ENCODE measurements at regions not wholly inside any gene's neighbourhood (a gene's known extent, or its start where the extent isn't known, plus 50 kb on each side); places are given as distances from the start of the nearest gene placed in this dataset.
"Not testable (repeated sequence)": the region's sequence is repeated elsewhere in the genome, so short reads cannot be mapped to it uniquely, and the experiment has no call there.

- DNase-seq, result no peak
Measured at GRCh38 chr4:181121733-181122132, 1121.5 kb upstream of the TENM3 start.

- DNase-seq, result no peak
Measured at GRCh38 chr4:181127171-181127570, 1116.0 kb upstream of the TENM3 start.

GRCh38 chr4:181130317-181130716, 1112.9 kb upstream of the TENM3 start:
- DNase-seq, result not testable (repeated sequence)

- no peak for DNase-seq
Measured at GRCh38 chr4:181137351-181137750, 1105.9 kb upstream of the TENM3 start.

GRCh38 chr4:181138116-181138515, 1105.1 kb upstream of the TENM3 start:
- DNase-seq, result no peak

- no peak for DNase-seq
Measured at GRCh38 chr4:181140037-181140603, 1103.1 kb upstream of the TENM3 start.

GRCh38 chr4:181143250-181143854, 1099.8 kb upstream of the TENM3 start:
- DNase-seq, result peak; percentile 48

GRCh38 chr4:181146051-181146450, 1097.2 kb upstream of the TENM3 start:
- no peak for DNase-seq

GRCh38 chr4:181147416-181147951, 1095.7 kb upstream of the TENM3 start:
- no peak for DNase-seq

GRCh38 chr4:181148470-181148869, 1094.7 kb upstream of the TENM3 start:
- no peak for DNase-seq

- no peak for DNase-seq
Measured at GRCh38 chr4:181150191-181150590, 1093.0 kb upstream of the TENM3 start.

- no peak for DNase-seq
Measured at GRCh38 chr4:181151856-181152255, 1091.3 kb upstream of the TENM3 start.

GRCh38 chr4:181157647-181158046, 1085.6 kb upstream of the TENM3 start:
- no peak for DNase-seq

- no peak for DNase-seq
Measured at GRCh38 chr4:181158971-181159370, 1084.2 kb upstream of the TENM3 start.

- DNase-seq, result no peak
Measured at GRCh38 chr4:181161669-181162068, 1081.5 kb upstream of the TENM3 start.

- no peak for DNase-seq
Measured at GRCh38 chr4:181162266-181162665, 1080.9 kb upstream of the TENM3 start.

- DNase-seq, result no peak
Measured at GRCh38 chr4:181162676-181163075, 1080.5 kb upstream of the TENM3 start.

GRCh38 chr4:181166742-181167399, 1076.3 kb upstream of the TENM3 start:
- DNase-seq, result no peak

- no peak for DNase-seq
Measured at GRCh38 chr4:181168011-181168805, 1075.0 kb upstream of the TENM3 start.

GRCh38 chr4:181173046-181173445, 1070.2 kb upstream of the TENM3 start:
- no peak for DNase-seq

GRCh38 chr4:181176306-181176705, 1066.9 kb upstream of the TENM3 start:
- DNase-seq, result no peak

- DNase-seq, result no peak
Measured at GRCh38 chr4:181181331-181181730, 1061.9 kb upstream of the TENM3 start.

GRCh38 chr4:181189751-181190150, 1053.5 kb upstream of the TENM3 start:
- DNase-seq, result no peak

Data from activated T-cell treated with anti-CD3 and anti-CD28 coated beads for 4 hours (primary cell).